GM18867 (cell line): ENCODE measurements at regions not wholly inside any gene's neighbourhood (a gene's known extent, or its start where the extent isn't known, plus 50 kb on each side); places are given as distances from the start of the nearest gene placed in this dataset.
"Not testable (repeated sequence)": the region's sequence is repeated elsewhere in the genome, so short reads cannot be mapped to it uniquely, and the experiment has no call there.

Source experiments
- ATAC-seq: cut with Tn5 transposase; IDR thresholded peaks from one replicate; pipeline ENCODE4 v1.9.1; 2021; ENCODE audit warnings: mild to moderate bottlenecking, moderate library complexity; ENCODE audit not compliant: unreplicated experiment

- ATAC-seq, result no peak
These were observed 249.0 kb downstream of the CYRIA start for GRCh38 chr2:16416651-16417050.

GRCh38 chr2:16415861-16416260 lies 249.8 kb downstream of the CYRIA start:
- not testable (repeated sequence) for ATAC-seq

GRCh38 chr2:16413947-16414346 lies 251.7 kb downstream of the CYRIA start:
- no peak for ATAC-seq

- ATAC-seq, result no peak
These were observed 252.3 kb downstream of the CYRIA start for GRCh38 chr2:16413285-16413684.

- no peak for ATAC-seq
These were observed 253.2 kb downstream of the CYRIA start for GRCh38 chr2:16412321-16413030.

GRCh38 chr2:16411788-16412187 lies 253.8 kb downstream of the CYRIA start:
- no peak for ATAC-seq

- no peak for ATAC-seq
These were observed 255.8 kb downstream of the CYRIA start for GRCh38 chr2:16409849-16410248.

GRCh38 chr2:16409006-16409390 lies 256.6 kb downstream of the CYRIA start:
- ATAC-seq, result no peak

- no peak for ATAC-seq
These were observed 257.2 kb downstream of the CYRIA start for GRCh38 chr2:16408331-16409005.

- no peak for ATAC-seq
These were observed 258.3 kb downstream of the CYRIA start for GRCh38 chr2:16407358-16407757.

GRCh38 chr2:16406496-16407289 lies 258.9 kb downstream of the CYRIA start:
- no peak for ATAC-seq

- no peak for ATAC-seq
These were observed 260.1 kb downstream of the CYRIA start for GRCh38 chr2:16405551-16405950.

- no peak for ATAC-seq
These were observed 260.9 kb downstream of the CYRIA start for GRCh38 chr2:16404551-16405300.

- ATAC-seq, result no peak
These were observed 261.5 kb downstream of the CYRIA start for GRCh38 chr2:16404146-16404545.

- ATAC-seq, result no peak
These were observed 262.7 kb downstream of the CYRIA start for GRCh38 chr2:16402891-16403290.

GRCh38 chr2:16401761-16402300 lies 263.8 kb downstream of the CYRIA start:
- ATAC-seq, result no peak

- no peak for ATAC-seq
These were observed 265.5 kb downstream of the CYRIA start for GRCh38 chr2:16400127-16400623.

GRCh38 chr2:16398486-16399043 lies 267.1 kb downstream of the CYRIA start:
- ATAC-seq, result no peak

GRCh38 chr2:16397681-16398475 lies 267.8 kb downstream of the CYRIA start:
- ATAC-seq, result no peak
